Hematopoietic multipotent progenitor cell treated with erythropoietin and hydrocortisone succinate and interleukin-3 and kit ligand, for 4 days (in vitro differentiated cells): ENCODE measurements at regions not wholly inside any gene's neighbourhood (a gene's known extent, or its start where the extent isn't known, plus 50 kb on each side); places are given as distances from the start of the nearest gene placed in this dataset.
"Not testable (repeated sequence)": the region's sequence is repeated elsewhere in the genome, so short reads cannot be mapped to it uniquely, and the experiment has no call there.

Experiments
- DNase-seq: peaks from one replicate; pipeline ENCODE4 v3.0.0-alpha.2; 2015

- peak; percentile 65 for DNase-seq
Measured at GRCh38 chr1:178607718-178608408, 95.0 kb downstream of the TEX35 start.

GRCh38 chr1:178609015-178609414 is 96.1 kb downstream of the TEX35 start:
- DNase-seq, result no peak

GRCh38 chr1:178610690-178611410 is 97.9 kb downstream of the TEX35 start:
- DNase-seq, result not testable (repeated sequence)

- DNase-seq, result no peak
Measured at GRCh38 chr1:178612261-178612660, 99.4 kb downstream of the TEX35 start.

- DNase-seq, result no peak
Measured at GRCh38 chr1:178613271-178613945, 100.5 kb downstream of the TEX35 start.

GRCh38 chr1:178614286-178614685 is 101.4 kb downstream of the TEX35 start:
- DNase-seq, result no peak

- DNase-seq, result no peak
Measured at GRCh38 chr1:178619042-178619927, 105.8 kb upstream of the RALGPS2 start.

- no peak for DNase-seq
Measured at GRCh38 chr1:178620584-178621475, 104.2 kb upstream of the RALGPS2 start.

GRCh38 chr1:178621822-178622221 is 103.2 kb upstream of the RALGPS2 start:
- no peak for DNase-seq

GRCh38 chr1:178625695-178626094 is 99.3 kb upstream of the RALGPS2 start:
- no peak for DNase-seq

- DNase-seq, result no peak
Measured at GRCh38 chr1:178627037-178627436, 98.0 kb upstream of the RALGPS2 start.

GRCh38 chr1:178628637-178629251 is 96.3 kb upstream of the RALGPS2 start:
- DNase-seq, result peak; percentile 5

- no peak for DNase-seq
Measured at GRCh38 chr1:178629252-178630154, 95.5 kb upstream of the RALGPS2 start.

GRCh38 chr1:178630417-178630816 is 94.6 kb upstream of the RALGPS2 start:
- no peak for DNase-seq

GRCh38 chr1:178632653-178633052 is 92.4 kb upstream of the RALGPS2 start:
- DNase-seq, result no peak

GRCh38 chr1:178633056-178633455 is 92.0 kb upstream of the RALGPS2 start:
- no peak for DNase-seq

- DNase-seq, result no peak
Measured at GRCh38 chr1:178634445-178634844, 90.6 kb upstream of the RALGPS2 start.

GRCh38 chr1:178637841-178638240 is 87.2 kb upstream of the RALGPS2 start:
- no peak for DNase-seq

- DNase-seq, result no peak
Measured at GRCh38 chr1:178639326-178639725, 85.7 kb upstream of the RALGPS2 start.

- DNase-seq, result no peak
Measured at GRCh38 chr1:178642282-178642681, 82.8 kb upstream of the RALGPS2 start.
